ENCODE measurements at regions not wholly inside any gene's neighbourhood (a gene's known extent, or its start where the extent isn't known, plus 50 kb on each side); places are given as distances from the start of the nearest gene placed in this dataset.

- Histone ChIP-seq H3K27ac (ENCODE audit: insufficient read length, low read depth, low read length) (no peak overlapping the region), H2AFZ (ENCODE audit: low read length) (no peak overlapping the region)
- H3K36me3 Mint-ChIP-seq (ENCODE audit: insufficient read depth in 1 of 3, low read depth in 3 of 3): peaks cover 0 to 6% (median 1%) of the 10 kb centered on the region in 3 experiments; a peak in 4 of 7 replicates
These were observed 62.4 kb upstream of the RBM24 start for GRCh38 chr6:17218749-17219093.

More at GRCh38 chr6:17218749-17219093, 62.4 kb upstream of the RBM24 start:
- Mint-ChIP-seq H3K27me3 (ENCODE audit: low read depth) (no peaks in the 10 kb centered on the region), H3K4me3 (no peak overlapping the region), H3K4me1 (no peaks in the 10 kb centered on the region), H3K27ac (no peak overlapping the region), H3K9me3 (peaks cover 14 to 16% of the 10 kb centered on the region in 2 experiments)
- H4K20me1 ChIP-seq (ENCODE audit: control insufficient read depth, insufficient read depth, insufficient read length): no peaks in the 10 kb centered on the region
- H2BK120ac ChIP-seq (ENCODE audit: low read depth, low read length, poor library complexity, severe bottlenecking): no peak overlapping the region
- no peak overlapping the region for H3K4me2 ChIP-seq (ENCODE audit: insufficient read depth, insufficient read length, low read length)
- no CpG with 5 or more reads among the region's 1 CpG for WGBS (ENCODE audit: extremely low coverage, insufficient read length, low lambda C conversion rate)
- TF ChIP-seq CTCF (conservative IDR thresholded peaks at IDR 0.05): no peak
- no peak overlapping the region for H4K91ac ChIP-seq (ENCODE audit: insufficient read length, low read depth, low read length)
- no peaks in the 10 kb centered on the region for H3K27me3 ChIP-seq (ENCODE audit: insufficient read depth, low read length)
- no peak overlapping the region for H2BK5ac ChIP-seq (ENCODE audit: insufficient read length, low read length)
- no peaks in the 10 kb centered on the region for H3K79me2 ChIP-seq (ENCODE audit: insufficient read depth, low read length)
- H3K23me2 ChIP-seq (ENCODE audit: insufficient read length, low read depth, low read length, poor library complexity, severe bottlenecking): no peaks in the 10 kb centered on the region
- H3K23ac ChIP-seq (ENCODE audit: insufficient read length, low read depth, low read length): no peak overlapping the region
- H3K4me1 ChIP-seq (ENCODE audit: insufficient read depth, low read length): no peaks in the 10 kb centered on the region
- H4K5ac ChIP-seq (ENCODE audit: insufficient read length, low read depth, low read length): no peak overlapping the region
- H2BK12ac ChIP-seq (ENCODE audit: insufficient read length, low read depth, low read length): no peak overlapping the region
- H3K18ac ChIP-seq (ENCODE audit: insufficient read length, low read depth, low read length): no peak overlapping the region
- DNase-seq: no peak
- no peak overlapping the region for H4K8ac ChIP-seq (replicated peaks; ENCODE audit: insufficient read length, low read depth, low read length)
- no peak overlapping the region for H3K4ac ChIP-seq (ENCODE audit: low read depth, low read length)
- H3K14ac ChIP-seq (ENCODE audit: insufficient read depth, low read length): no peak overlapping the region
- no peaks in the 10 kb centered on the region for H3K79me1 ChIP-seq (ENCODE audit: insufficient read depth, low read depth, low read length, poor library complexity, severe bottlenecking)
- no peak overlapping the region for H2BK20ac ChIP-seq (ENCODE audit: low read depth, low read length, poor library complexity, severe bottlenecking)
- no peaks in the 10 kb centered on the region for H3K9me3 ChIP-seq (ENCODE audit: control insufficient read depth, low read depth, low read length)
- H3K9ac ChIP-seq (ENCODE audit: extremely low read depth, insufficient read length, low read length): no peak overlapping the region
- no peak overlapping the region for H3K56ac ChIP-seq (ENCODE audit: insufficient read length, low read depth, low read length)
- H2BK15ac ChIP-seq (ENCODE audit: low read depth, low read length): no peak overlapping the region
- no peak overlapping the region for H3T11ph ChIP-seq (ENCODE audit: low read length)
- H2AK5ac ChIP-seq (ENCODE audit: insufficient read length, low read length): no peak overlapping the region

Measured in H9 (cell line).